Dedifferentiated amniotic fluid mesenchymal stem cell (primary cell): ENCODE measurements at regions not wholly inside any gene's neighbourhood (a gene's known extent, or its start where the extent isn't known, plus 50 kb on each side); places are given as distances from the start of the nearest gene placed in this dataset.

Experiments
- DNase-seq: peaks from one replicate; pipeline ENCODE4 v3.0.0-alpha.2; 2016; ENCODE audit errors: extremely low spot score

GRCh38 chr2:15082105-15083058 is 449.9 kb downstream of the LRATD1 start:
- DNase-seq: no peak

- no peak for DNase-seq
Measured at GRCh38 chr2:15084826-15085489, 452.4 kb downstream of the LRATD1 start.

- no peak for DNase-seq
Measured at GRCh38 chr2:15092181-15092580, 459.7 kb downstream of the LRATD1 start.

- peak; percentile 59 for DNase-seq
Measured at GRCh38 chr2:15092691-15093090, 460.2 kb downstream of the LRATD1 start.

- no peak for DNase-seq
Measured at GRCh38 chr2:15094161-15094560, 461.6 kb downstream of the LRATD1 start.

- DNase-seq: no peak
Measured at GRCh38 chr2:15096873-15097272, 464.3 kb downstream of the NBAS start.

GRCh38 chr2:15107137-15107536 is 454.0 kb downstream of the NBAS start:
- no peak for DNase-seq

GRCh38 chr2:15111718-15112117 is 449.4 kb downstream of the NBAS start:
- no peak for DNase-seq

- DNase-seq: no peak
Measured at GRCh38 chr2:15112216-15112615, 448.9 kb downstream of the NBAS start.

GRCh38 chr2:15115776-15116175 is 445.4 kb downstream of the NBAS start:
- DNase-seq: no peak

- DNase-seq: no peak
Measured at GRCh38 chr2:15116830-15117229, 444.3 kb downstream of the NBAS start.
